GM19023 (cell line): ENCODE measurements at regions not wholly inside any gene's neighbourhood (a gene's known extent, or its start where the extent isn't known, plus 50 kb on each side); places are given as distances from the start of the nearest gene placed in this dataset.

Source experiments
- ATAC-seq: cut with Tn5 transposase; IDR thresholded peaks from one replicate; pipeline ENCODE4 v1.9.1; 2021; ENCODE audit warnings: mild to moderate bottlenecking, moderate library complexity; ENCODE audit not compliant: unreplicated experiment

DNA sequence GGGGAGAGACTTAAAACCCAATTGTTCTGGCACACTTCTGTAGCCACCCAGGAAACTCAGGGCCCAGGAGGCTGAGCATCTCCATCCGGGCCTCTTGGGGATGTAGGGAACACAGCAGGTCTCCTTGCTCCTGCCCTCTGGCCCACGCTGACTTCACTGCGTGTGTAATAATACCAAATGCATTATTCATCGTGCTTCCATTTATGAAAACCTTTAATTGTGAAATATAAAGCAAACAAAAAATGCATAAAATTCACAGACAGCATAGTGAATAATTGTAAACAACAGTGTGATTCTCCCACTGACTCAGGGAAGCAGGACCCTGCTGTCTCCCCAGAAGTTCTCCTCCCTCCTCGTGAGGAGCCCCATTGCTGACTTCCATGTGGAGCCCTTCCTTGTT lies 70.3 kb upstream of the SHH start:
- ATAC-seq = no peak

DNA sequence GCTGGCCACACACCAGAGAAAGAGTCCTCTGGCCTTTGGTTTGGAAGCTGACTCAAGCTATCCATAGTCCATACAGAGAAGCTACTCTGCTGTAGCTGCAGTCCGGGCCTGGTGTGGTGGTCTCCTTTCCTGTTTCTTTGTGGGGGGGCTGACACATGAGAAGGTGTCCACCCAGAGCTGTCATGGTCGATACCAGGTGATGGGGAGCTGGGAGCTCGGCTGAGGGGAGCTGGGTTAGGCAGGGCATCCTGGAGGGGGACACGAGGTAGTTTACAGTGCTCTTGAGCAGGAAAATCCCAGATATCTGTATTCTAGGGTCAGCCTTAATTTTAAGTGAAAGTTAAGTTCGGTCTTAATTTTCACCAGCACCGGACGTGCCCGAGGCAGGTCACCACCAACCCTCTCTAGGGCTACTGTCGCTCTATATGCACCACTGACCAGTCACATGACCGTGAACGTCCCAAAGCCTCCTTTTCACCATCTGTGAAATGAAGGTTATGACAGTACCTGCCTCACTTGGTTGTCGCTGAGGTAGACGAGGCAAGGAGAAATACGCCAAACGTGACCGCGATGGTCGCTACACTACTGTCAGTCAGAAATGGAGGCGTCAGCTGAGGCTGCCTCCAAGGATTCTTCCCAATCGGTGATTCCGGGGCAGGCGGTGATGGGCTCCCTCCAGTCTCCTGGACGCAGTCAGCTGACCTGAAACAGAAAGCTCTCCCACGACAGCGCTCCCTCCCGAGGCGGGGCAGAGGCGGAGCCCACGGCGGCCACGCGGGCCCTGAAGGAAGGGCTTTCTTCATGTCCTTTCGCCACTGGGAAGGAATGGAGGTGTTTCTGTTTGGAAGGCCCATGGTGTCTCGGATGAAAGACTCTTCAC lies 69.4 kb upstream of the SHH start:
- ATAC-seq = no peak

DNA sequence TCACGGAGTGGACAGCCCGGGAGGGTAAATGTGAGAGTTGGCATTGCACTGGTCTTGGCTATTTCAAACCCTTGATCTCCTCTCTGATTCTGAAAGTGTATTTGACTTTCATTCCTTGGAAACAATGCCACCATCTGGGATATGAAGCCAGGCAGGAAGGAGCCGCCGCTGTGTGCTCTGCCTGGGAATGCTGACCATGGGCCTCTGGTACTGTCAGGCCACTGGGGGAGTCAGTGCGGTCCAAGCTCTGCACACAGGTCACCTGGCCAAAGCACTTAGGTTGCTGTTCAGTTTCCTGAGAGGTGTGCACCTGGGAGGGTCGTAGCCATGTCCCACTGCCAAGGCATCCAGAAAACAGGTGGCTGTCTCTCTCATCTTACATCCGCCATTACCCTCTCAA lies 68.5 kb upstream of the SHH start:
- no peak for ATAC-seq

GRCh38 chr7:155879592-155879991 lies 67.3 kb upstream of the SHH start:
- no peak for ATAC-seq

- ATAC-seq = no peak
These were observed 66.4 kb upstream of the SHH start for GRCh38 chr7:155878674-155879073.

- ATAC-seq = no peak
These were observed 66.0 kb upstream of the SHH start for GRCh38 chr7:155878250-155878649.

GRCh38 chr7:155877167-155877566 lies 64.9 kb upstream of the SHH start:
- ATAC-seq = no peak

DNA sequence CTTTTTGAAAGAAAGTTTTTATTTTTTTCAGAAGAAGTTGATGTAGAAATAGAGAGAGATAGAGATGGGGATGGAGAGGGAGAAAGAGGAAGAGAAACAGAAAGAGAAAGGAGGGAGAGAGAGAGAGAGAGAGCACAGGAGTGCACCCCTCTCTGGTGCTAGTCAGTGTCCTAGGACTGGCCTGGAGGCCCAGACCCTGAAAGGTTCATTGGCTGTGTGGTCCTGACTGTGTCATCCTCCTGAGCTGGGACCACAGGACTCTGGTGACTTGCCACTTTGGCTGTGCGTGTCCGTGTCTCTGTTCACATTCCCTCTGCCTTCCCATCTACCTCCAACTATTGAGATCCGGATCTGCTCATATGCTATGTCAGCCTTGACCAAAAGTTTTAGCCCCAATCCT lies 62.1 kb upstream of the SHH start:
- ATAC-seq = no peak

- ATAC-seq = no peak
These were observed 61.7 kb upstream of the SHH start for GRCh38 chr7:155874010-155874409.

DNA sequence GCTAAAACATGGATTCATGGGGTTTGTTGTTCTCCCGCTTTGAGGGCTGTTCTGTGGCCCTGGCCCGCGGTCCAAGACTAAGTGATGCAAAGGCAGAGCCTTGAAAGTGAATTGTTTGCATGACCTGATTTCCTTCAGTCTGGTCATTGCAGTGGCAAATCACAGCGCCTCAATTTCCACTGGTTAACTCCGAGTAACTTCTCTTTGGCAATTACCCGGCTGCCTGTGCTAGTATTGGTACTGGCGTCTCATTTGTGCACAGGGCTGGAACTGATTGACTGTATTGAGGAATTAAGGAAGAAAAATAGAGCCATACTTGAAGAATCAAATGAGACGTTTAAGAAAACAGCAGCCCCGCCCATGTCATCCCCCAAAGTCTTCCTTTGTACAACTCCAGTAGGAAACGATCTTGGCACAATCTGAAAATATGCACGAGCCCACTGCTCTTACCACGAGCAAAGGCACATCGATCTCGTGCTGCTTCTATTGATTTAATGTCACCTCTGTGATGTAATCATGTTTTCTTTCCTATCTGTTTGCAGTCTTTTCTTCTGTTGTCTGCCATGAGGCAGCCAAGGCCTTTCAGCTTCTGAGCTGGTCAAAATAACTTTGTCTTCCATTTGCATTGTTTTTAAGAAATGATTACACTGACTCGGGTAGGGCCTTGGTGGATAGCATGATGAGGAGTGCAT lies 60.6 kb upstream of the SHH start:
- ATAC-seq = no peak

DNA sequence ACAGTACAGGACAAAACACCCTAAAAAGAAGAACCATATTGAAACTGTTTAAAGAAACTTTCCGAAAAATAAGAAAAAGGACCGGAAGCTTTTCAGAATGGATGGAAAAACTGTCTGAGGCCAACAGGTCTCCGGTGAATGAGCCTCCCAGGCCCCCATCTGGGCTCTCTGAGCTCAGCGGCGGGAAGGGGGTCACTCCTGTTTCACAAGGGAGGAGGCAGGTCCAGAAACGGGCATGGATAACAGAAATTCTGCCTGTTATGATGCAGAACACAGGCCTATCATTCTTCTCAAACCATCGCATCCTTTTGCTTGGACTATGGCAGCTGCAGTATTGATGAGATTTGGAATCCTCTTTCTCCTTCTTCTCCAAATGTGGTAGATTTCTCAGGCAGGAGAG lies 58.9 kb upstream of the SHH start:
- no peak for ATAC-seq

- no peak for ATAC-seq
These were observed 58.3 kb upstream of the SHH start for GRCh38 chr7:155870334-155871180.

- ATAC-seq = no peak
These were observed 57.5 kb upstream of the SHH start for GRCh38 chr7:155869784-155870076.

GRCh38 chr7:155868955-155869783 lies 56.9 kb upstream of the SHH start:
- ATAC-seq = no peak

- ATAC-seq = no peak
These were observed 55.6 kb upstream of the SHH start for GRCh38 chr7:155867734-155868400.

- no peak for ATAC-seq
These were observed 55.0 kb upstream of the SHH start for GRCh38 chr7:155867280-155867679.

DNA sequence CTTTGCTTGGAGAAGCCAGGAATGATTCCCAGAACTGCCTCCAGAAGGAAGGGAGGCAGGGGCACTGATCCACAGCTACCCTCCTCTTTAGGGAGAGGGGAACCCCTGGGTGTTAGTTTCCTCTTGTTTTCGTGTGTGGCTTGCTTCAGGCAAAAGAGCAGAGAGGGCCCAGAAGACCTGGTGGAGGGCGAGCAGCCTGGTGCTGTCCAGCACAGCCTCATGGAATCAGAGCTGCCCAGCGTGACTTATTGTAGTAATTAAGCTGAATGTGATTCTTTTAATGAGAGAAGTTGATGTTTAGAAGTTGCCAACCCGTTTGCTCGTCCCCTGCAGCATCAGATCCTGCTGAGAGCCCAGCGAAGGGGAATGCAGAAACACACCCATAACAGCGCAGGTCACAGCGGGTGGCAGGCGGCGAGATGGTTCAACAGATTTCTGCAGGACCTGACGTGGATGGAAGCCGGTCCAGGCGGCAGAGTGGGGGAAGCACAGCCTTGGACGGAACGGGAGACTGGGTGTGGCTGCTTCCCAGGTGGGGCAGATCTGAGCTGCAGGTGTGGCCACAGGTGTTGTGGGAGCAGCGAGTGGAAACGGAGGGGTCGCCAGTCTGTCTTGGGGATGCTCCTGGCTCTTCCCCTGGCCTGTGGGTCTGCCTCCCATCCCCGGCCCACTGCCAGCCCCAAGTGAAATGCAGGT lies 53.7 kb upstream of the SHH start:
- no peak for ATAC-seq

GRCh38 chr7:155864991-155865690 lies 52.9 kb upstream of the SHH start:
- no peak for ATAC-seq
